Activated naive CD8-positive, alpha-beta T cell treated with anti-CD3 and anti-CD28 coated beads for 36 hours (primary cell): ENCODE measurements at regions not wholly inside any gene's neighbourhood (a gene's known extent, or its start where the extent isn't known, plus 50 kb on each side); places are given as distances from the start of the nearest gene placed in this dataset.

Experiments
- DNase-seq: peaks from one replicate; pipeline ENCODE4 v3.0.0; 2021
- H3K27ac Mint-ChIP-seq: one replicate; pipeline ENCODE4 v1.8.0; 2022; ENCODE audit warnings: mild to moderate bottlenecking, moderate library complexity, mixed read lengths
- H3K27me3 Mint-ChIP-seq: one replicate; pipeline ENCODE4 v1.8.0; 2022; ENCODE audit warnings: mild to moderate bottlenecking, mixed read lengths
- H3K36me3 Mint-ChIP-seq: one replicate; pipeline ENCODE4 v1.8.0; 2021; ENCODE audit warnings: mild to moderate bottlenecking, mixed read lengths
- H3K4me1 Mint-ChIP-seq: one replicate; pipeline ENCODE4 v1.8.0; 2021; ENCODE audit warnings: mixed read lengths
- H3K4me3 Mint-ChIP-seq: one replicate; pipeline ENCODE4 v1.8.0; 2022; ENCODE audit warnings: mild to moderate bottlenecking, moderate library complexity, mixed read lengths
- H3K9me3 Mint-ChIP-seq: one replicate; pipeline ENCODE4 v1.8.0; 2022; ENCODE audit warnings: mixed read lengths

GRCh38 chr12:124433147-124433874, 134.1 kb downstream of the NCOR2 start:
- Mint-ChIP-seq H3K4me3 (no peak overlapping the region), H3K9me3 (no peaks in the 10 kb centered on the region), H3K27ac (no peak overlapping the region), H3K36me3 (peaks cover 18% of the 10 kb centered on the region), H3K4me1 (no peaks in the 10 kb centered on the region), H3K27me3 (no peaks in the 10 kb centered on the region)
- no peak for DNase-seq

GRCh38 chr12:124432376-124432775, 135.0 kb downstream of the NCOR2 start:
- peaks cover 16% of the 10 kb centered on the region for H3K36me3 Mint-ChIP-seq
- no peaks in the 10 kb centered on the region for H3K4me1 Mint-ChIP-seq
- no peak for DNase-seq
- H3K9me3 Mint-ChIP-seq, result no peaks in the 10 kb centered on the region
- H3K27me3 Mint-ChIP-seq, result no peaks in the 10 kb centered on the region
- H3K4me3 Mint-ChIP-seq, result no peak overlapping the region
- H3K27ac Mint-ChIP-seq, result no peak overlapping the region

DNA sequence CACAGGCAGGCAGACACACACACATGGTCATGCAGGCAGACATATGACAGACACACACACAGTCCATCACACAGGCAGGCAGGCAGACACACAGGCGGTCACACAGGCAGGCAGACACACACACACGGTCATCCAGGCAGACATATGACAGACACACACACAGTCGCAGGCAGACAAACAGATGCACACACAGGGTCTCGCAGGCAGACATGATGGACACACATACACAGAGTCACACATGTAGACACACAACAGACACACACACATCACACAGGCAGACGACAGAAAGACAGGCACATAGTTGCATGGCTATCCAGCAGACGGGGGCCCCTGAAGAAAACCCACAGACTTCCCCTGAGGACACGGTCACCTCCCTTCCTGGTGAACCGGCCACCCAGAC, 135.4 kb downstream of the NCOR2 start:
- peaks cover 16% of the 10 kb centered on the region for H3K36me3 Mint-ChIP-seq
- no peak for DNase-seq
- no peaks in the 10 kb centered on the region for H3K9me3 Mint-ChIP-seq
- H3K4me1 Mint-ChIP-seq, result no peaks in the 10 kb centered on the region
- no peaks in the 10 kb centered on the region for H3K27me3 Mint-ChIP-seq
- no peak overlapping the region for H3K27ac Mint-ChIP-seq
- no peak overlapping the region for H3K4me3 Mint-ChIP-seq

DNA sequence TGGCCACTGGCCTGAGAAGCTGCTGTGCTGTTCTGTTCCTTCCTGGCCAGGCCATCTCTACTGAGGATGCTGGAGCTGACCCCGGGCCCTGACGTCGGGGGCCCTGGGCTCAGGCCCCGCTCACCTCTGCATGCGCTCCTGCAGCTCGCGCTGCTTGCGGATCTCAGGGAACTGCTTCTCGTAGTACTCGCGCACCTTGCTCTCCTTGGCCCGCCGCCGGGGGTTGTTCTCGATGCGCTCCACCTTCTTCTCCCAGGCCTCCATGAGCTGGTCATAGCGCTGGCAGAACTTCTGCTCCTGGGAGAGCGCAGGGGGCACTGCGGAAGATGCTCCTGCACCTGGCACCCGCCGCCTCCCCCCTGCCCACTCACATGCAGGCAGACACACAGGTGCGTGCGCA, 135.6 kb downstream of the RFLNA start:
- no peaks in the 10 kb centered on the region for H3K9me3 Mint-ChIP-seq
- H3K27me3 Mint-ChIP-seq, result no peaks in the 10 kb centered on the region
- no peak overlapping the region for H3K4me3 Mint-ChIP-seq
- no peaks in the 10 kb centered on the region for H3K4me1 Mint-ChIP-seq
- no peak for DNase-seq
- H3K36me3 Mint-ChIP-seq, result peaks cover 22% of the 10 kb centered on the region
- H3K27ac Mint-ChIP-seq, result no peak overlapping the region

- H3K4me3 Mint-ChIP-seq, result no peak overlapping the region
- H3K36me3 Mint-ChIP-seq, result peaks cover 22% of the 10 kb centered on the region
- H3K9me3 Mint-ChIP-seq, result no peaks in the 10 kb centered on the region
- no peak overlapping the region for H3K27ac Mint-ChIP-seq
- no peaks in the 10 kb centered on the region for H3K27me3 Mint-ChIP-seq
- no peak for DNase-seq
- no peaks in the 10 kb centered on the region for H3K4me1 Mint-ChIP-seq
Measured at GRCh38 chr12:124429535-124429934, 134.6 kb downstream of the RFLNA start.

- Mint-ChIP-seq H3K27ac (no peak overlapping the region), H3K4me1 (no peaks in the 10 kb centered on the region), H3K4me3 (no peak overlapping the region), H3K27me3 (no peaks in the 10 kb centered on the region), H3K9me3 (no peaks in the 10 kb centered on the region), H3K36me3 (peaks cover 22% of the 10 kb centered on the region)
- DNase-seq, result no peak
Measured at GRCh38 chr12:124428792-124429281, 133.9 kb downstream of the RFLNA start.

DNA sequence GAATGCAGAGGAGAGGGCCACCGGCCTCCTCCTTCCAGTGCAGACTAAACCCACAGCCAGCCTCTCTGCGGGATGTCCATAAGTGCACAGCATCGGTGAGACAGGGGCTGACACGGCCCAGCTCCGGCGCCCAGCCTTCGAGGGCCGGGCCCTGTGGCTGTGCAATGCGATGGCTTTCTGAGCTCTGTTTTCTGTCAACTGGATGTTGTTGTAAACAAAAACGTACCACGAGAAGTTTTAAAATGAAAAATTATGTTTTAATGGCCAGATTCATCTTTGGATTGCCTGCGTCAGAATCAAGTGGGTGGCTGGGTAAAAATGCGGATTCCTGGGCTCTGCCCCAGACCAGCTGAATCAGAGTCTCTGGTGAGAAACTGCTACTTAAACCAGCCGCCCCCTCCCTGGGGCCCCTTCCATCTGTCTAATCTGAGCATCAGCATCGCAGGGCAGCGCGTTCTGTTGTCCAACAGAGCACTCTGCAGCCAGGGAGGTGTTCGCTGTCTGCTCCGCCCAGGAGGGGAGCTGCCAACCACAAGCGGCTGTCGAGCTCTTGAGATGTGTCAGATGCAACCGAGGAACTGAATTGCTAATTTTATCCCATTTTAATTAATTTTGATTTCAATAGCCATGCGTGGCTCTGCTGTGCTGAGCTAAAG, 133.4 kb downstream of the RFLNA start:
- H3K4me3 Mint-ChIP-seq, result no peak overlapping the region
- H3K36me3 Mint-ChIP-seq, result peaks cover 22% of the 10 kb centered on the region
- no peak overlapping the region for H3K27ac Mint-ChIP-seq
- no peaks in the 10 kb centered on the region for H3K4me1 Mint-ChIP-seq
- no peaks in the 10 kb centered on the region for H3K27me3 Mint-ChIP-seq
- no peak for DNase-seq
- no peaks in the 10 kb centered on the region for H3K9me3 Mint-ChIP-seq

- Mint-ChIP-seq H3K4me3 (no peak overlapping the region), H3K27ac (no peak overlapping the region), H3K36me3 (peaks cover 20% of the 10 kb centered on the region)
Measured at GRCh38 chr12:124426594-124427555, 132.0 kb downstream of the RFLNA start.

DNA sequence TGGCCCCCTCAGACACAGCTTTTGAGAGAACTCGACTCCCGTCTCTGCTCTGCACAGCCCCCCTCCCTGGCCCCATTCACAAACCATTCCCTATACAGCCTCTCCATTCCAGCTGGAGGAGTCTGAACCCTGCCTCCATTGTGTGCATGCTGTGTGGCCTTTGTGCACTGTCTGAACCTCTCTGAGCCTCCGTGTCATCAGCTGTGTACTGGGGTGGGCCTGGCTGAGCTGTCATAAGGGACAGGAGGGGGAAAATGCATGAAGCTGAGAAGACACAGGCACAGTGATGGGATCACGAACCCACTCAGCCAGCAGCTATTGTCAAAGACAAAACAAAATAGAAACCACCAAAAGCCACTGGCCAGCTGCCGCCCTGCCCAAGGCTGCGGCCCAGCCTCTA, 130.8 kb downstream of the RFLNA start:
- Mint-ChIP-seq H3K4me1 (no peaks in the 10 kb centered on the region), H3K9me3 (no peaks in the 10 kb centered on the region), H3K4me3 (no peak overlapping the region), H3K27me3 (no peaks in the 10 kb centered on the region), H3K27ac (no peak overlapping the region), H3K36me3 (peaks cover 12% of the 10 kb centered on the region)
- no peak for DNase-seq

More at GRCh38 chr12:124426594-124427555, 132.0 kb downstream of the RFLNA start:
- DNase-seq, result no peak
- Mint-ChIP-seq H3K27me3 (no peaks in the 10 kb centered on the region), H3K9me3 (no peaks in the 10 kb centered on the region), H3K4me1 (no peaks in the 10 kb centered on the region)

DNA sequence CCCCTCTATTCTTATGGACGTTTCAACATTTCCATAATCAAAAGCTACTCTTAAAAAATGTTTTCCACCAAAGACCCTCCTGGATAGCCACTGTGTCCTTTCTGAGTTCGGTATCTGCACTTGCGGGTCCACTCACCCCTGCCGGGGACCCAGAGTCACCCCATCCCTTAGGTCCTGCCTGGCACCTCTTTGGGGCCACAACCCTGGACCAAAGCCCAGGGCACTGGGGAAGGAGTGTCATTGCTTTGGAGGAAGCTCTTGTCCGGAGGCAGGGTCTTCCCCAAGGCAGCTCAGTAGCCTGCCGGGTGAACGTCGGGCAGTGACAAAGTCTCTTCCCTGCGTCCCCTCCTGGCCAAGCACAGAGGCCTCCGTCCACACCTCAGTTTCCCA, 129.6 kb downstream of the RFLNA start:
- H3K27ac Mint-ChIP-seq, result no peak overlapping the region
- H3K9me3 Mint-ChIP-seq, result no peaks in the 10 kb centered on the region
- no peaks in the 10 kb centered on the region for H3K27me3 Mint-ChIP-seq
- H3K36me3 Mint-ChIP-seq, result peaks cover 17% of the 10 kb centered on the region
- DNase-seq, result no peak
- H3K4me1 Mint-ChIP-seq, result no peaks in the 10 kb centered on the region
- H3K4me3 Mint-ChIP-seq, result no peak overlapping the region

- no peaks in the 10 kb centered on the region for H3K4me1 Mint-ChIP-seq
- no peak overlapping the region for H3K27ac Mint-ChIP-seq
- no peaks in the 10 kb centered on the region for H3K27me3 Mint-ChIP-seq
- H3K36me3 Mint-ChIP-seq, result peaks cover 20% of the 10 kb centered on the region
- no peaks in the 10 kb centered on the region for H3K9me3 Mint-ChIP-seq
- H3K4me3 Mint-ChIP-seq, result no peak overlapping the region
- DNase-seq, result no peak
Measured at GRCh38 chr12:124423761-124424515, 129.0 kb downstream of the RFLNA start.

- H3K9me3 Mint-ChIP-seq, result no peaks in the 10 kb centered on the region
- peaks cover 22% of the 10 kb centered on the region for H3K36me3 Mint-ChIP-seq
- no peaks in the 10 kb centered on the region for H3K4me1 Mint-ChIP-seq
- no peak overlapping the region for H3K27ac Mint-ChIP-seq
- H3K27me3 Mint-ChIP-seq, result no peaks in the 10 kb centered on the region
- no peak overlapping the region for H3K4me3 Mint-ChIP-seq
- DNase-seq, result no peak
Measured at GRCh38 chr12:124422570-124423523, 128.0 kb downstream of the RFLNA start.

- Mint-ChIP-seq H3K9me3 (no peaks in the 10 kb centered on the region), H3K4me3 (no peak overlapping the region), H3K27me3 (no peaks in the 10 kb centered on the region), H3K27ac (no peak overlapping the region), H3K4me1 (no peaks in the 10 kb centered on the region), H3K36me3 (peaks cover 27% of the 10 kb centered on the region)
- DNase-seq, result no peak
Measured at GRCh38 chr12:124422142-124422569, 127.3 kb downstream of the RFLNA start.
